COLO668 (cell line): ENCODE measurements at regions not wholly inside any gene's neighbourhood (a gene's known extent, or its start where the extent isn't known, plus 50 kb on each side); places are given as distances from the start of the nearest gene placed in this dataset.
"Not testable (repeated sequence)": the region's sequence is repeated elsewhere in the genome, so short reads cannot be mapped to it uniquely, and the experiment has no call there.

Source experiments
- DNase-seq: peaks from one replicate; lab custom pipeline; 2025; ENCODE audit not compliant: unreplicated experiment; lab: John Stamatoyannopoulos, UW

GRCh38 chr4:97027728-97028410 lies 1115.4 kb downstream of the STPG2 start:
- no peak for DNase-seq

- DNase-seq, result no peak
Measured at GRCh38 chr4:97028785-97029184, 1114.5 kb downstream of the STPG2 start.

- DNase-seq, result not testable (repeated sequence)
Measured at GRCh38 chr4:97037411-97038145, 1105.7 kb downstream of the STPG2 start.

- DNase-seq, result no peak
Measured at GRCh38 chr4:97038146-97038516, 1105.1 kb downstream of the STPG2 start.

- no peak for DNase-seq
Measured at GRCh38 chr4:97072666-97073065, 1070.6 kb downstream of the STPG2 start.

- no peak for DNase-seq
Measured at GRCh38 chr4:97073194-97073593, 1070.1 kb downstream of the STPG2 start.

GRCh38 chr4:97074531-97074930 lies 1068.7 kb downstream of the STPG2 start:
- DNase-seq, result no peak

- DNase-seq, result no peak
Measured at GRCh38 chr4:97081951-97082350, 1061.3 kb downstream of the STPG2 start.

GRCh38 chr4:97097036-97097435 lies 1046.2 kb downstream of the STPG2 start:
- not testable (repeated sequence) for DNase-seq

GRCh38 chr4:97101171-97101570 lies 1042.1 kb downstream of the STPG2 start:
- DNase-seq, result not testable (repeated sequence)

GRCh38 chr4:97103252-97103651 lies 1040.0 kb downstream of the STPG2 start:
- DNase-seq, result no peak

GRCh38 chr4:97104006-97104405 lies 1039.3 kb downstream of the STPG2 start:
- DNase-seq, result no peak

- no peak for DNase-seq
Measured at GRCh38 chr4:97104666-97105065, 1038.6 kb downstream of the STPG2 start.

- no peak for DNase-seq
Measured at GRCh38 chr4:97105347-97106099, 1037.8 kb downstream of the STPG2 start.

GRCh38 chr4:97106161-97106560 lies 1037.1 kb downstream of the STPG2 start:
- DNase-seq, result no peak

- DNase-seq, result no peak
Measured at GRCh38 chr4:97110506-97110905, 1032.8 kb downstream of the STPG2 start.

- DNase-seq, result no peak
Measured at GRCh38 chr4:97116511-97116910, 1026.8 kb downstream of the STPG2 start.

- no peak for DNase-seq
Measured at GRCh38 chr4:97121493-97121892, 1021.8 kb downstream of the STPG2 start.

- no peak for DNase-seq
Measured at GRCh38 chr4:97123573-97123972, 1019.7 kb downstream of the STPG2 start.

- DNase-seq, result no peak
Measured at GRCh38 chr4:97132435-97132834, 1010.8 kb downstream of the STPG2 start.

GRCh38 chr4:97134456-97134855 lies 1008.8 kb downstream of the STPG2 start:
- DNase-seq, result no peak

GRCh38 chr4:97139791-97140190 lies 1003.5 kb downstream of the STPG2 start:
- no peak for DNase-seq
